ENCODE measurements at regions not wholly inside any gene's neighbourhood (a gene's known extent, or its start where the extent isn't known, plus 50 kb on each side); places are given as distances from the start of the nearest gene placed in this dataset.

DNA sequence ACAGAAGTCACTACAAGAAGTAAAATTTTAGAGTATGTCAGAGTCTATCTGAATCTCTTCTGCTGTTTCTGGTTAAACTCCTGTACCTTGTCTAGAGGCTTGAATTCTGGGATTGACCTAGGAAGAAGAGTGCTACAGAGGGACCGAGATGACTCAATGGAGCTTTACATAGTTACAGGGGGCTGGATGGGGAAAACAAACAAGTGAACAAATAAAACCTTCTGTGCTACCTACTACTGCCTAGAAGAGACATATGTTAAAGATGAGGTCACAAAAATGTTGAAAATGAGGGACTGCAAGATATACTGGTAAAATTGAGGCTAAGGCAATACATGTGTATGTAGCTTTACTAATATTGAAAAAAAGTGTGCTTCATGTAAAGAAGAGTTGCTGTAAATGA, 265.4 kb upstream of the TFPI start:
- TF ChIP-seq, protein P1, sequence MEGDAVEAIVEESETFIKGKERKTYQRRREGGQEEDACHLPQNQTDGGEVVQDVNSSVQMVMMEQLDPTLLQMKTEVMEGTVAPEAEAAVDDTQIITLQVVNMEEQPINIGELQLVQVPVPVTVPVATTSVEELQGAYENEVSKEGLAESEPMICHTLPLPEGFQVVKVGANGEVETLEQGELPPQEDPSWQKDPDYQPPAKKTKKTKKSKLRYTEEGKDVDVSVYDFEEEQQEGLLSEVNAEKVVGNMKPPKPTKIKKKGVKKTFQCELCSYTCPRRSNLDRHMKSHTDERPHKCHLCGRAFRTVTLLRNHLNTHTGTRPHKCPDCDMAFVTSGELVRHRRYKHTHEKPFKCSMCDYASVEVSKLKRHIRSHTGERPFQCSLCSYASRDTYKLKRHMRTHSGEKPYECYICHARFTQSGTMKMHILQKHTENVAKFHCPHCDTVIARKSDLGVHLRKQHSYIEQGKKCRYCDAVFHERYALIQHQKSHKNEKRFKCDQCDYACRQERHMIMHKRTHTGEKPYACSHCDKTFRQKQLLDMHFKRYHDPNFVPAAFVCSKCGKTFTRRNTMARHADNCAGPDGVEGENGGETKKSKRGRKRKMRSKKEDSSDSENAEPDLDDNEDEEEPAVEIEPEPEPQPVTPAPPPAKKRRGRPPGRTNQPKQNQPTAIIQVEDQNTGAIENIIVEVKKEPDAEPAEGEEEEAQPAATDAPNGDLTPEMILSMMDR (IDR thresholded peaks at IDR 0.05), result no peak
- no peak for TF ChIP-seq POLR2A (IDR thresholded peaks at IDR 0.05)

Measured in body of pancreas (tissue), 4 donors.